GM18867 (cell line): ENCODE measurements at regions not wholly inside any gene's neighbourhood (a gene's known extent, or its start where the extent isn't known, plus 50 kb on each side); places are given as distances from the start of the nearest gene placed in this dataset.
"Not testable (repeated sequence)": the region's sequence is repeated elsewhere in the genome, so short reads cannot be mapped to it uniquely, and the experiment has no call there.

Experiments used
- ATAC-seq: cut with Tn5 transposase; IDR thresholded peaks from one replicate; pipeline ENCODE4 v1.9.1; 2021; ENCODE audit warnings: mild to moderate bottlenecking, moderate library complexity; ENCODE audit not compliant: unreplicated experiment

DNA sequence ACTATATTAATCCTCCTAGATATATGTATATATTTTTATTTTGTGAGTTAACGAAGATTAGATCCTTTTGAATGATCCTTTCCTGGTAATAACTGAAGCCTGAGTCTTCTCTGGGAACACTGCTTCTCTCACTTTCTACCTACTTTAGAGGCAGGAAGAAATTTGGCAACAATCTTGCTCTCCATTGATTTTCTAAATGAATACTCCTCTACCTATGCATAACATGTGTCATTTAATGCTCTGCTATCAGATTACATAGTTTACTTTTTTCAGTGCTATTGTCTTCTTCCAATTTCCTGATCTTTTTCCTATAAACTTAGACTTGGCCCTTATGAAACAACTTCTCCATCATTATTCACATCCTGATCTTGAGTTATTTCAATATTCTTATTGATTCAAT lies 60.4 kb upstream of the PDHA2 start:
- ATAC-seq, result no peak

DNA sequence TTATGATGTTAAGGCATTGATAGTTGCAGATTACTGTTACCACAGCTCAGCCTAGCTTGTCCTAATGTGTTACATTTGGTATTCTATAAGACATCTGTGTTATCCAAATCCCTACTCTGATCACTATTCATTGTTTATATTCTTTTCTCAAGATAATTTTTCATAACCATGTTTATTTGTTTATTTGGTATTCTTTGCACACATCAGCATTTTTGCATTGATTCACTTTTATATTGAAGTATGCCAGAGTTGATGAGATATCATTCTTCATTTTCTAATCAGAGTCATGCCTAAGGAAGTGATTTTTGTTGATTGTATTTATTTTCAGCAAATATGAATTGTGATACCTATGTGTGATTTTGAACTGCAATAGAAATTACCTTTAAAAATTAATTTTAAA lies 61.2 kb upstream of the PDHA2 start:
- no peak for ATAC-seq

DNA sequence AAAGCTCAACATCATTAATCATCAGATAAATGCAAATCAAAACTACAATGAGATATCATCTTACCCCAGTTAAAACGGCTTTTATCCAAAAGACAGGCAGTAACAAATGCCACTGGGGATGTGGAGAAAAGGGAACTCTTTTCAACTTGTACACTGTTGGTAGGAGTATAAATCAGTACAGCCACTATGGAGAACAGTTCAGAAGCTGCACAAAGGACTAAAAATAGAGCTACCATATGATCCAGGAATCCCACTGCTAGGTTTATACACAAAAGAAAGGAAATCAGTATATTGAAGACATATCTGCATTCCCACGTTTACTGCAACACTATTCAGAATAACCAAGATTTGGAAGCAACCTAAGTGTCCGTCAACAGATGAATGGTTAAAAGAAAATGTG lies 69.3 kb upstream of the PDHA2 start:
- not testable (repeated sequence) for ATAC-seq

DNA sequence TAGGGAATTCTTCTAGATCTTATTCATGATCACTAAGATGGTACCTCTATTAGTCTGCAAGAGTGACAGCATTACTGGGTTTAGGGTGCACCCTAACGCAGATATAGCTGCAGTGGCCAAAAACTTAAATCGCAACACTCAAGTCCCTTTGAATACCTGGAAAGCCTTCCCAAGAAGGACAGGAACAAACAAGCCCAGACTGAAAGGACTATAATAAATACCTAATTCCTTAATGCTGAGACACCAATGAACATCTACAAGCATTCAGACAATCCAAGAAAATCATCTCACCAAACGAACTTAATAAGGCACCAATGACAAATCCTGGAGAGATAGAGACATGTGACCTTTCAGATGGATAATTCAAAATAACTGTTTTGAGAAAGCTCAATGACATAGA lies 74.9 kb upstream of the PDHA2 start:
- no peak for ATAC-seq

DNA sequence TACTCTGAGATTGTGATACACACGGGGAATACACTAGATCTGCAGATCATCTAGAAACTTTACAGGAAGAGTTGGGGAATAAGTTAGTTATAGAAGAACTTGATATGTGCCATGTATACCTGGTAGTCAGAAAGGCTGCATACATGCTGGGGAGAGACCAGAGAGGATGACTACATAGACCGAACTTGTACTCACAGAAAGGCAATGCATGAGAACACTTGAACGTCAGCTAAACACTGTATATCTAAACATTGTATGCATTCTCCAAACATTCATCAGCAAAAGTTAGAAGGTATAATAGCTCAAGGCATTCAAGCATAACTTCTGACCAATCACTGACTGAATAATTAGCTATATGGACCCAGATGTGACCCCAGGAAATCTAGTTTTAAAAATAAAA lies 78.0 kb upstream of the PDHA2 start:
- no peak for ATAC-seq

DNA sequence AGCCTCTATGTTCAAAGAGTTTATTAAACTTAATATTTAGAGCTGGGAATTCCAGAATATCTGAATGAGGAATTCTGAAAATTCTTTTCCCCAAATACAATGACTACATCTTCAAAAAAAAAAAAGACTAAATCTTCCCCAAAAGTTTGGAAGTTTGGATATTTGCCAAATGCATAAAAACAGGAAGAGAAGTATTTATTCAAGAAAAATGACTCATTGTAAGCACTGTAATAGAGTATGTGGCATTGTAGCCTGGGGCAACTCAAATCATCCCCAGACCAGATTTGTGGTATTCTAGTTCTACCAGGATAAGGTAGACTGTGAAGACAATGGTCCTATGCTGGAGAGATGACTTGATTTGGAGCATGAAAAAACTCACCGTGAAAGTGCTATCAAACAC lies 78.5 kb upstream of the PDHA2 start:
- ATAC-seq, result no peak

DNA sequence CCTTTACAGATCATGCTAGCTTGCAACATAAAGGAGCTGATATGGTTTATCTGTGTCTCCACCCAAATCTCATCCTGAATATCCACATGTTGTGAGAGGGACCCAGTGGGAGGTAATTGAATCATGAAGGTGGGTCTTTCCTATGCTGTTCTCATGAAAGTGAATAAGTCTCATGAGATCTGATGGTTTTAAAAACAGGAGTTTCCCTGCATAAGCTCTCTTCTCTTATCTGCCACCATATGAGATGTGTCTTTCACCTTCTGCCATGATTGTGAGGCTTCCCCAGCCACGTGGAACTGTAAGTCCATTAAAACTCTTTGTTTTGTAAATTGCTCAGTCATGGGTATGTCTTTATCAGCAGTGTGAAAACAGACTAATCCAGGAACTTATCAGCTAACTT lies 79.2 kb upstream of the PDHA2 start:
- not testable (repeated sequence) for ATAC-seq

DNA sequence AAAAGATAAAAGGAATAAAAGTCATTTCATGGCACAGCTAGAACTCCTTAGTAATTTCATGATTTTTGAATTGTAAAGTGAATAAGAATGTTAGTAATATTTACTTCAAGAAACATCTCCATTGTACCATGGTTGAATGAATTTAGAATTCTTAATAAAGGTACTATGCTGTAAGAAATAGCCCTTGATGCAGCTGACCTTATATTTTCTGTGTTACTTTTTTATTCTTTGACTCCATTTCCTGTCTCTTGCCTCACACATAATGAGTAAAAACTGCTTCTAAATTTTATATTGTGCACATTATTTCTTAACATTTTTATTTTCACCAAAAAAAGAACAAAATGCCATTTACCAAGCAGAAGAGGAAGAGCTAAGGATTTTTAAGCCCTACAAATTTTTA lies 81.9 kb upstream of the PDHA2 start:
- no peak for ATAC-seq

DNA sequence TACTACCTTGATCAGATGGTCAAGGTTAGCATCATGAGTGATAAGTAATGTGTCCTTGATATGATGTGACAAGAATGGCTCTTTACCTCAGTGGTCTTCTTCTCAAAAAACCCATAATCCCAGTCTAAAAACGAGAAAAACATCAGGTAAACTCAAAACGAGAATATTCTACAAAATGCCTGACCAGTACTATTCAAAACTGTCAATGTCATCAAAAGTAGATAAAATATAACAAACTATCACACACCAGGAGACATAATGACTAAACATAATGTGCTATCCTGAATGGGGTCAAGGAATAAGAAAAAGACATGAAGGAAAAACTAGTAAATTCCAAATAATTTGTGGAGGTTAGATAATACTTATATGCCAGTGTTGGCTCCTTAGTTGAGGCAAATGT lies 85.2 kb upstream of the PDHA2 start:
- no peak for ATAC-seq

DNA sequence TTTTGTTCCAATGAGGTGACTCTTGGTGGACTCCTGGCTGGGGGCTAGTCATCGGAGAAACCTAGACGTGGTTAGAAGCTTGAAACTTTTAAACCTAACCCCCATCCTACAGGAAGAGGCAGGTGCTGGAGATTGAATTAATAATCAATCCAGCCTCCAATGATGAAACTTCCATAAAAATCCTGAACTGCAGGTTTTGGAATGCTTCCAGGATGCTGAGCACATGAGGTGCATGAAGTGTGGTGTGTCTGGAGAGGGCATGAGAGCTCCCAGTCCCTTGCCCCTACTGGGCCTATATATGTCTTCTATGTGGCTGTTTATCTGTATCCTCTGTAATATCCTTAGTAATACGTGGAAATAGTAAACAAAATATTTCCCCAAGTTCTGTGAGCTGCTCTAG lies 90.7 kb upstream of the PDHA2 start:
- ATAC-seq, result no peak

DNA sequence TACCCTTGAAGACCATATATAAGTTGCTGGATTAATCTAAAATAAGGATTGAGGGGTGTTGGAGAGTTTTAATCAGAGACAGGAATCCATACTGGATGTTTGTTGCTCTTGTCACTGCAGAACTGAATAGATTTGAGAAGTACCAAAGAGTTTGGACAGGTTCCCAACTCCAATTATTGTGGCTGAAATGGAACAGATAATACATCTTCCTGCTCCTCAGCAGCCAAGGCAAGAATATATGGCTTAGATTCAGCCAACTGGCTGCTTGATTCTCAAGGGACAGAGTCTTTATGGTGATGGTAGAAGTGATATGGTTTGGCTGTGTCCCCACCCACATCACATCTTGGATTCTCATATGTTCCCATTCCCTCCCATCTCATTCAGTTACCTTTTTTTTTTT lies 97.0 kb upstream of the PDHA2 start:
- no peak for ATAC-seq

DNA sequence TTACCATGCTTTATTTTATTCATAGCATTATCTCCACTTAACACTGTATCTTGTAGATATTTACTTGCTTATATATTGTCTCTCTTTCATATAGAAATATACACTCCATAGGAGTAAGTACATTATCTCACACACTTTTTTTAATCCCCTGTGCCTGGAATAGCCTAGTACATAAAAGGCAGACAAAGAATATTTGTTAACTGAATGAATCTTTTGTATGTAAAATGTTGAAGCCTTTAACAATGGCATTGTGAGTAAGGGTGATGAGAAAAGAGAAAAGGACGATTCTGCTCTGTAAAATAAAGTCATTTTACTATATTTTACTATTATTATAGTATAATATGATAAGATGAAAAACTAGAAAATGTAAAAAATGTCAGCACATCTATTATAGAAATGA lies 97.7 kb upstream of the PDHA2 start:
- ATAC-seq, result no peak

DNA sequence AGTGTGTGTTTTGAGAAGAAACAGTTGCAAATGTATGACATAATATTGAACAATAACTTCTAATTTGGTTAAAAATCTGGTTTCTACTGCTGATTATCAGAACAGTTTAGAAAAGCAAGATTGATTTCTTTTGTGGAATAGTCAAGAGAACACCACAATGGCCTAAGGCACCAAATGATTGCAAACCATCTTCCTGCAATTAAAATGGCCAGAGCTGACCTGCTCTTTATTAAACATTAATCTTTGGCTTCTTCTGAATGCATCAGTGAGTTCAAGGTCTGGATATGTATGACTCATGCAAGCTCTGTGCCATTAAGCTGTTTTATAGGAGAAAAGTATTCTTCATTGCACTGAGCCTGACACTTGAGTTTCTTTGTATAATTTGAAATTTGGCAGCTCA lies 107.8 kb upstream of the PDHA2 start:
- ATAC-seq, result no peak

DNA sequence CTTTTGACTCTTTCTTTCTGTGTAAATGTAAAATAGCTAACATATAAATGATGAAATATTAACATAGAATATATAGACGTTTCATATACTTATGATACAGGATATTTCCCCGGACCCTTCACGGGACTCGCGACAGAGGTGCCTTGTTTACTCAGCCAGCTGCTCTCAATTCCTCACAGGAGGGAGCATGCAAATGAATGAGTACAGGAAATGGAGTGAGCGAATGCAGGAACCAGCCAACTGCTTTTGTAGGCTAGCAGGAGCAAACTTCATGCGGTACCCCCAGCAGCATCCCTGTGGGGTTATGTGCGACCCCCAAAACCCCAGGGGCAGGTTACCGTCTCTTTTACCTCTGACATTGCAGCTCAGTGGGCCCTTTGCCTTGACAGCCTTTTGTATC lies 110.3 kb upstream of the PDHA2 start:
- no peak for ATAC-seq

DNA sequence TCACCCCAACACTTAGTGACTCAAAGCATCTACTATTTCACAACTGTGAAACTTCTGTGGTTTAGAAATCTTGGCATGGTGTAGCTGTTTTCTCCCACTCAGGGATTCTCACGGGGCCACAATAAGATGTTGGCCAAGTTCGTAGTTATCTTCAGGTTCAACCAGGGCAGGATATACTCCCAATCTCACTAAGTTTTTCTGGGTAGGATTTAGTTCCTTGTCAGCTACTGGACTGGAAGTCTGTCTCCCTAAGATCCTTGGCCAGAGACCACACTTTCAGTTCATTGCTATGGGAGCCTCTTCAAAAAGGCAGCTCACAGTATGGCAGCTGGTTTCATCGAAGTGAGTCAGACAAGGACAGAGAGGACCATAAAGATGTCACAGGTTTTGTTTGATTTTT lies 111.7 kb upstream of the PDHA2 start:
- no peak for ATAC-seq

DNA sequence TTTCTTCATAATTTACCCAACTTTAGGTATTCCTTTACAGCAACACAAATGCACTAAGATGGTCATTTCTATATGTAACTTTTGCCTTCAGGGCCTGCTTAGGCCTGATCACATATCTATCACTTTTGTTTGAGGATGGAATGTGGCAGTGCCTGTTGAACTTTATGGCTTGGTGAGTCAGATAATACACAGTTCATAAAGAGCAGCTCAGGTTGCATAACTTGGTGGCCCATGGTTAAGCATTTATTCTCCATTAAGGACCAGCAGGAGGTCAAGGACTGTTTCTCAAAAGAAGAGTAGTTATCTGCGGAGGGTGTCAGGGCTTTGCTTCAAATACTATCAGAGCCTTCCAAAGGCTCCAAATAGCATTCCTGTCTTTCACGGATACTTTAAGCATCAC lies 124.1 kb upstream of the PDHA2 start:
- ATAC-seq, result no peak

DNA sequence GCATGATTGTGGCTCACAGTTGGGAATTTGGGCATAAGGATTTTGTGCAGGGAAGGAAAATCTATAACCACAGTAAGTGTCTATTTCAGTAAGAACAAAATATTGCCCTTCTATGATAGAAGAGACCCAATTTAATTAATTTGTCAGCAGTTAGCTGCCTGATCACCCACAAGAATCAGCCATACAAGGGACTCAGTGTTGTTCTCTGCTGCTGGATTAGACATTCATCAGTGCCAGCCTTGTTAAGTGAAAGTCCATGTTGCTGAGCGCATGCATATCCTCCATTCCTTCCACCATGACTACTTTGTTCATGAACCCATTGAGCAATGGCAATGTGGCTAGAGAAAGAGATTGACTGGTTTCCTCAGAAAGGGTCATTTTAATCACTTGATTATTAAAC lies 125.3 kb upstream of the PDHA2 start:
- no peak for ATAC-seq

DNA sequence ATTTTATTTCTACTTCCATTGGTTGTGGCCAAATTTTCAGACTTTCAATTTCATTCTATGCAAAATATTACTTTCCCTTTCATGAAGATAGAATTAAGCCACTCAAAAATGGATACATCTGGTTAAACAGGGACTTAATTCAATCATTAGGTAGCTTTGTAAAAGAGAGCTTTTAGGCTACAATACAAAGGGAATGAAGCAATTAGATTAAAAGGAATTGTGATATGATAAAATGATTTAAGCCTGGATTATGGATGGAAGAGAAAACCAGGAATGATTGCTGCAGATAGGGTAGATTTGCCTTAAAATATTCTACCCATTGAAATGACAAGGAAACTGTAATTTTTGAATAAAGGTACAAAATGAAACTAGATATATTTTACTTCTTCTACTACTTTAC lies 134.6 kb upstream of the PDHA2 start:
- no peak for ATAC-seq

DNA sequence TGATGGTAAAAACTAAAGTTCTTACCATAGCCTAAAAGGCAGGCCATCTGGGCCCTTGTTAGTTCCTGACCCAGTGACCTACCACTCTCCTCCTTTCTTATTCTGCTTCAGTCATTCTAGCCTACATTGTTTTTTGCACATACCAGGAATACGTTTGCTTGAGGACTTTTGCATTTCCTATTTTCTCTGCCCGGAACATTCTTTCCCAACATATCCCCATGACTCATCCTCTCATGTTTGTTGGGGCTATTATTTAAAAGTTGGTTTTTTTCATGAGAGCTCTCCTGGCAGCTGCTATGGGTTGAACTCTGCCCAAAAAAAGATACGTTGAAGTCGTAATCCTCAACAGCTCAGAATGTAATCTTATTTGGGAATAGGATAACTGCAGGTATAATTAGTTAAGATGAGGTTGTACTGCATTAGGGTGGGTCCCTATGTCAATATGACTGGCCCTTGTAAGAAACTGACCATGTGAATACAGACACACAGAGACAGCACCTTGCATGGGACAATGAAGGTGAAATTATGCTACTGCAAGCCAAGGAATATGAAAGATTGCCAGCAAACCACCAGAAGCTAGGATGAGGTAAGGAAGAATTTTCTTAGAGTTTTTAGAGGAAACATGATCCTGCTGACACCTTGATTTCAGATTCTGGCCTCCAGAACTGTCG lies 138.3 kb upstream of the PDHA2 start:
- no peak for ATAC-seq

DNA sequence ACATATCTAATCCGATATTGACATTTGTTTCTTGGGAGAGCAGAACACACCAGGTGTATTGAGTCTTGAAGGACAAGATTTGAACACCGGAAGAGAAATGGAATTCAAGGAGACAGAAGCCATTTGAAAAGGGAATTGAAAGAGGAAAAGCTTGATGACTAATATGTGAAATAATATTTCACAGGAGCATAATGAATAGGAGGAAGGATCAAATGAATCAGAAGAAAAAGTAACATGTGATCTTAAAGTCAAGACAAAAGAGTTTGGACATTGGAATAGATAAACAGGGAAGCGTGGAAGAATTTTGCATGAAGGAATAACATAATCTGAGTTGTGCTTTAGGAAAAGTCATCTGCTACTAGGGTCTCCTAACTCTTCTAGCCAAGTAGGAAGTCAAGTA lies 145.5 kb upstream of the PDHA2 start:
- ATAC-seq, result no peak

DNA sequence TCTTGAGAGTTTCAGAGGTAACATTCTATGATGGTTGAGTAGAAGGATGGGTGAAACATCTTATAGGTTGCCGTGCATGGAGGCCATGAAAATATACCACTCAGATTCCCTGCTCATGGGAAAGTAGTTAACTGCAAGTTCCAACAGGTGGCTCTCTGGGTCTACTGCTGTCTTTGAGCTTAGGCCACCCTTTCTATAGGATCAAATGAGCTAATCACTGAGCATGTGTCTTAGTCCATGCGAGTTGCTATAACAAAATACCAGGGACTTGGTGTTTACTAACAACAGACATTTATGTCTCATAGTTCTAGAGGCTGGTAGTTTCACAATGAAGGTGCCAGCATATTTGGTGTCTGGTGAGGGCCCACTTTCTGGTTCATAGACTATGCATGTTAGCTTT lies 144.8 kb upstream of the UNC5C start:
- no peak for ATAC-seq

DNA sequence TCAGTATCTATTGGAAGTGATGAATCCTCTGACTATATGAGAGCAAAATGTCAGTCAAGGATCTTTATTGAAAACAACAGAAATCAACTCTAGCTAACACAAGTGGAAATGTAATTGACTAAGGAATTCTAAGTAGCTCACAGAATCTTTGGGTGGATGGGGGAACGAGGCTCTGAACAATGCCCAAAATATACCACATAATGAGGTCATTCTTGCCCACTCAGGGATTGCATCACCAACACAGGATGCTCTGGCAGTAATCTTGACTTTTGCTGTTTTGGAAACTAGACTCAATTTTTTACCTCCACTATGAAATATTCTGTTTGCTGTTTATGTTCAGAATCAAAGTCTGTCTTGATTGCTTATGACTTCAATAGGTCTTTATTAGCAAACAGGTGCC lies 127.4 kb upstream of the UNC5C start:
- no peak for ATAC-seq

DNA sequence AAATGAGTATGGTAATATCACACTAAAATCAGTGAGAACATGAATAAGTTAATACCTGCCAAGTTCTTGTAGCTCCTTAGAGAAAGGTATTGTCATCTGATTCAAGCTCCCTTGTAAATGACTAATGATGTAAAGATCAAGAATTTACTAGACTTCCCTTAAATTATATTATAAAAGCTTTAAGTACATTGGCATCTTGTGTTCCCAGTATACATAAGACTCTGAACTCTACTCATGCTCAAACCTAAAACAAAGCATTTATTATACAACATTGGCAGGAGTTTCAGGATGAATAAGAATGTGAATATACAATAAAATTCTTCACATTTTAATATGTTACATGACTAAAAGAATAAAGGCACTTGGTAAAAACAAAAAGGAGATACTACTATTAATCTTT lies 126.8 kb upstream of the UNC5C start:
- no peak for ATAC-seq

DNA sequence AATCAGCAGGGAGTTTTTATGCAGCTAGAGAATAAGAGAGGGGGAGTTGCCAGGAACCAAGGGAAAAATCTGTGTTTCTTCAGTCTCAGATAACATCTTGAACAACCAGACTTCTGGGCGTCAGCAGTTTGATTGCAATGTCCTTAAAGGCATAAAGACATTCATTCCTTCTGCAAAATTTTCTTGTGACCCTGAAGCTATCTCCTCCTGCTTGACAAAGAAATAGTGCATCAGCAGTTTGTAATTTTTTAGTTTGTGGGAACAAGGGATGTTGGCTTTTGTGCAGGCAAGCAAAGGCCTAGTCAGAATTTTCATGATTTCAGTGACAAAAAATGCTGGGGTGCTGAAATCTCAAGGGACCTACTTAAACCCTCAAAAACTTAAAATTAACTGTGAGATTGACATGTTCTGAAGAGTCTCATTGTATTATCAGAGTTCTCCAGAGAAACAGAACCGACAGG lies 125.8 kb upstream of the UNC5C start:
- no peak for ATAC-seq
